B cell (primary cell): ENCODE measurements at regions not wholly inside any gene's neighbourhood (a gene's known extent, or its start where the extent isn't known, plus 50 kb on each side); places are given as distances from the start of the nearest gene placed in this dataset.
"Not testable (repeated sequence)": the region's sequence is repeated elsewhere in the genome, so short reads cannot be mapped to it uniquely, and the experiment has no call there.

Experiments used
- ATAC-seq: fragments of 200-7000 bp; cut with Tn5 transposase; one replicate; pipeline ENCODE4 v1.10.0; 2021; ENCODE audit warnings: low read depth, mild to moderate bottlenecking, moderate number of reproducible peaks, moderate library complexity
- CTCF ChIA-PET: fragments of 350-600 bp; sonication (Branson Sonifier 250); formaldehyde crosslinking; loops from one replicate; lab custom pipeline; 2021; ENCODE audit warnings: antibody characterized with exemption, inconsistent platforms; lab: Charles Lee
- POLR2A ChIA-PET: fragments of 350-600 bp; sonication (Branson Sonifier 250); formaldehyde crosslinking; loops from one replicate; lab custom pipeline; 2021; ENCODE audit warnings: antibody characterized with exemption; lab: Charles Lee
- DNase-seq: peaks from one replicate; pipeline ENCODE4 v3.0.0; 2013
- H2AFZ ChIP-seq: 2 replicates; pipeline ENCODE4 v1.6.1; 2012; ENCODE audit warnings: mild to moderate bottlenecking, low read depth, low read length; ENCODE audit not compliant: insufficient read depth, poor library complexity, severe bottlenecking
- H3K27ac ChIP-seq, 2 donors: 1 replicate in 1 of 2; 2 replicates in 1 of 2; pipeline ENCODE4 v1.5.1; 2012 to 2013; ENCODE audit warnings: low read length in 2 of 2, mild to moderate bottlenecking in 2 of 2, moderate library complexity in 1 of 2
- H3K27me3 ChIP-seq, 4 experiments: fragments of 200-600 bp in 1 of 4; sonication (generic) in 1 of 4; replicated peaks in 1 of 4; 1 replicate in 2 of 4; 2 replicates in 2 of 4; pipeline versions ENCODE4 v1.6.1 to v1.7.0; 2013 to 2016; ENCODE audit warnings: low read length in 3 of 4, mild to moderate bottlenecking in 2 of 4, mixed read lengths in 1 of 4, moderate library complexity in 1 of 4; ENCODE audit not compliant: insufficient read depth in 4 of 4, control insufficient read depth in 3 of 4; ENCODE audit errors: control extremely low read depth in 1 of 4
- H3K36me3 ChIP-seq, 2 experiments: replicated peaks in 1 of 2; 1 replicate in 1 of 2; 2 replicates in 1 of 2; pipeline versions ENCODE4 v1.6.1 to v1.7.1; 2013; ENCODE audit warnings: low read length in 1 of 2; ENCODE audit not compliant: insufficient read depth in 2 of 2, control insufficient read depth in 1 of 2; ENCODE audit errors: control extremely low read depth in 1 of 2, extremely low read depth in 1 of 2
- H3K4me1 ChIP-seq, 2 donors: fragments of 200-600 bp in 1 of 2; sonication (generic) in 1 of 2; 1 replicate in 1 of 2; 2 replicates in 1 of 2; pipeline versions ENCODE4 v1.5.1 to v1.6.1; 2013 to 2017; ENCODE audit warnings: low read length in 2 of 2; ENCODE audit not compliant: control insufficient read depth in 2 of 2, insufficient read depth in 2 of 2
- H3K4me2 ChIP-seq: replicated peaks from 2 replicates; pipeline ENCODE3; 2012; ENCODE audit warnings: mild to moderate bottlenecking, low read depth, low read length; ENCODE audit not compliant: poor library complexity, severe bottlenecking
- H3K4me3 ChIP-seq, 5 experiments: fragments of 200-600 bp in 1 of 5; sonication (generic) in 1 of 5; 1 replicate in 3 of 5; 2 replicates in 2 of 5; pipeline versions ENCODE4 v1.5.1 to v1.7.0; 2011 to 2016; ENCODE audit warnings: low read length in 4 of 5, mild to moderate bottlenecking in 4 of 5, low read depth in 2 of 5, control low read depth in 1 of 5, moderate library complexity in 1 of 5; ENCODE audit not compliant: insufficient read depth in 1 of 5; ENCODE audit errors: control extremely low read depth in 1 of 5, extremely low read depth in 1 of 5
- H3K79me2 ChIP-seq: fragments of 200-600 bp; sonication (generic); one replicate; pipeline ENCODE4 v1.6.0; 2016; ENCODE audit warnings: low read length; ENCODE audit not compliant: control insufficient read depth, insufficient read depth
- H3K9ac ChIP-seq: fragments of 200-600 bp; sonication (generic); 2 replicates; pipeline ENCODE4 v1.6.1; 2017; ENCODE audit warnings: mild to moderate bottlenecking, low read length, moderate library complexity
- H3K9me3 ChIP-seq, 3 donors: one replicate each; pipeline versions ENCODE4 v1.6.1 to v1.7.1; 2013; ENCODE audit warnings: low read length in 2 of 3; ENCODE audit not compliant: control insufficient read depth in 2 of 3, insufficient read depth in 1 of 3; ENCODE audit errors: control extremely low read depth in 1 of 3
- H4K20me1 ChIP-seq: 2 replicates; pipeline ENCODE4 v1.6.0; 2012; ENCODE audit warnings: mild to moderate bottlenecking, low read length; ENCODE audit not compliant: insufficient read depth, control insufficient read depth, poor library complexity, severe bottlenecking
- H3K27ac Mint-ChIP-seq: one replicate; pipeline ENCODE4 v1.8.0; 2021; ENCODE audit warnings: mixed read lengths
- H3K27me3 Mint-ChIP-seq: one replicate; pipeline ENCODE4 v1.8.0; 2021; ENCODE audit warnings: mixed read lengths
- H3K4me1 Mint-ChIP-seq: one replicate; pipeline ENCODE4 v1.8.0; 2021; ENCODE audit warnings: mixed read lengths
- H3K4me3 Mint-ChIP-seq: one replicate; pipeline ENCODE4 v1.8.0; 2021; ENCODE audit warnings: mixed read lengths
- H3K9me3 Mint-ChIP-seq: one replicate; pipeline ENCODE4 v1.8.0; 2022; ENCODE audit warnings: mixed read lengths; ENCODE audit not compliant: insufficient read depth
- CTCF ChIP-seq: fragments of 200-600 bp; IDR thresholded peaks from one replicate; pipeline ENCODE4 v1.8.0; 2022; ENCODE audit warnings: antibody characterized with exemption, mild to moderate bottlenecking
- EZH2 ChIP-seq: IDR thresholded peaks from 2 replicates; pipeline ENCODE4 v1.6.1; 2012; ENCODE audit warnings: borderline replicate concordance, low read depth, mild to moderate bottlenecking, moderate library complexity, low read length; ENCODE audit not compliant: insufficient read depth, poor library complexity, severe bottlenecking
- WGBS: methylation state at CpG from one replicate; pipeline ENCODE4 v1.1.5; 2013; ENCODE audit warnings: missing lambda C conversion rate; ENCODE audit not compliant: insufficient coverage; 5-methylcytosine and 5-hydroxymethylcytosine counted together
- intact Hi-C: fragments of 100-400 bp; cut with micrococcal nuclease; formaldehyde crosslinking; loops from one replicate; pipeline ENCODE4 v1.10.0; 2022

DNA sequence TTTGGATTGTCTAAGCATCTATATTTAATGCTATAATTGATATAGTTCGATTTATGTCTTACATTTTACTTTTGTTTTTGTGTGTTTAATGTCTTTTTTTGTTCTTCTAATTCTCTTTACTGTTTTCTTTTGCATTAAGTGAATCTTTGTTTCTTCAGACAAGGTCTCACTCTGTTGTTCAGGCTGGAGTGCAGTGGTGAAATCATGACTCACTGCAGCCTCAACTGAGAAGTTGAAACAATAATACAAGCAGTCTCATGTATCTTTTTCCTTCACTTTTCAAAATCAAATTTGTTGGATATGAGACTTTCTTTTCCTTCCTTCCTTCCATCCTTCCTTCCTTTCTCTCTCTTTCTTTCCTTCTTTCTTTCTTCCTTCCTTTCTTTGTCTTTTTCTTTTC is 1401.6 kb downstream of the ADGRL3 start:
- no peak for DNase-seq
- Mint-ChIP-seq H3K27me3 (no peaks in the 10 kb centered on the region), H3K9me3 (no peaks in the 10 kb centered on the region), H3K4me3 (no peak overlapping the region), H3K27ac (no peak overlapping the region), H3K4me1 (no peaks in the 10 kb centered on the region)
- no peaks in the 10 kb centered on the region for H3K27me3 ChIP-seq
- H3K36me3 ChIP-seq = no peaks in the 10 kb centered on the region
- H2AFZ ChIP-seq = no peak overlapping the region
- H3K27ac ChIP-seq = no peak overlapping the region
- ATAC-seq = no peak
- H4K20me1 ChIP-seq = no peaks in the 10 kb centered on the region
- TF ChIP-seq EZH2 (no peak), CTCF (no peak)
- no CpG with 5 or more reads among the region's 1 CpG for WGBS
- no peak overlapping the region for H3K9ac ChIP-seq
- no peaks in the 10 kb centered on the region for H3K79me2 ChIP-seq
- H3K9me3 ChIP-seq = no peaks in the 10 kb centered on the region
- POLR2A ChIA-PET = no interaction called here
- intact Hi-C loops = no loop called here
- CTCF ChIA-PET = no interaction called here
- H3K4me1 ChIP-seq = no peaks in the 10 kb centered on the region
- no peak overlapping the region for H3K4me3 ChIP-seq
- H3K4me2 ChIP-seq = no peak overlapping the region

- H3K9me3 Mint-ChIP-seq, H3K4me3 Mint-ChIP-seq, H3K9ac ChIP-seq, H3K27ac Mint-ChIP-seq, H3K4me1 ChIP-seq, H3K4me1 Mint-ChIP-seq, H3K36me3 ChIP-seq, H2AFZ ChIP-seq, H3K9me3 ChIP-seq, H3K27ac ChIP-seq, ATAC-seq, H3K4me3 ChIP-seq, H4K20me1 ChIP-seq, H3K27me3 Mint-ChIP-seq, intact Hi-C loops, DNase-seq, H3K79me2 ChIP-seq, H3K4me2 ChIP-seq, H3K27me3 ChIP-seq, POLR2A ChIA-PET, CTCF ChIA-PET: not testable (repeated sequence)
- WGBS = 75% methylated on average over 9 of the region's 12 CpGs
Observed at GRCh38 chr4:62595265-62595664, 1395.1 kb downstream of the ADGRL3 start.
